Body of pancreas (tissue), 4 donors: ENCODE measurements at regions not wholly inside any gene's neighbourhood (a gene's known extent, or its start where the extent isn't known, plus 50 kb on each side); places are given as distances from the start of the nearest gene placed in this dataset.
"Not testable (repeated sequence)": the region's sequence is repeated elsewhere in the genome, so short reads cannot be mapped to it uniquely, and the experiment has no call there.

Experiments
- ATAC-seq: fragments of 150-250 bp; one replicate; pipeline ENCODE4 v1.9.1; 2016
- DNase-seq, 4 donors: peaks; one replicate each; pipeline ENCODE4 v3.0.0-alpha.2; 2019
- H3K27ac ChIP-seq, 4 donors: fragments of 200-600 bp; sonication (generic); 1 replicate in 3 of 4; 2 replicates in 1 of 4; pipeline versions ENCODE4 v1.5.1 to v1.6.1; 2016 to 2019; ENCODE audit warnings: mild to moderate bottlenecking in 1 of 4, mixed read lengths in 1 of 4, moderate library complexity in 1 of 4
- H3K27me3 ChIP-seq, 2 donors: fragments of 200-600 bp; sonication (generic); one replicate each; pipeline ENCODE4 v1.6.0; 2016; ENCODE audit warnings: mild to moderate bottlenecking in 1 of 2
- H3K36me3 ChIP-seq, 2 donors: fragments of 200-600 bp; sonication (generic); replicated peaks in 1 of 2; 2 replicates each; pipeline ENCODE4 v1.5.1; 2016; ENCODE audit warnings: low read depth in 2 of 2; ENCODE audit not compliant: insufficient read depth in 1 of 2
- H3K4me1 ChIP-seq: fragments of 200-600 bp; sonication (generic); one replicate; pipeline ENCODE4 v1.6.0; 2016
- H3K4me3 ChIP-seq, 2 donors: fragments of 200-600 bp; sonication (generic); 1 replicate in 1 of 2; 2 replicates in 1 of 2; pipeline ENCODE4 v1.5.1; 2016 to 2019
- H3K9me3 ChIP-seq, 3 donors: fragments of 200-600 bp; sonication (generic); 1 replicate in 2 of 3; 2 replicates in 1 of 3; pipeline ENCODE4 v1.5.1; 2016
- CTCF ChIP-seq, 7 experiments: fragments of 450-650 bp in 4 of 7; fragments of 200-600 bp in 3 of 7; sonication (generic) in 3 of 7; IDR thresholded peaks; one replicate each; pipeline ENCODE4 v1.5.1; 2016 to 2019; ENCODE audit warnings: antibody characterized with exemption in 7 of 7
- POLR2A ChIP-seq, 3 donors: fragments of 450-650 bp; IDR thresholded peaks; one replicate each; pipeline ENCODE4 v1.6.1; 2016; ENCODE audit warnings: antibody characterized with exemption in 3 of 3, mild to moderate bottlenecking in 2 of 3
- WGBS, 2 donors: methylation state at CpG; one replicate each; pipeline ENCODE4 v1.1.5; 2017; 5-methylcytosine and 5-hydroxymethylcytosine counted together
- intact Hi-C: fragments of 100-400 bp; cut with DNase I; formaldehyde crosslinking; loops from one replicate; pipeline ENCODE4 v1.15.1; 2023

GRCh38 chr15:22203208-22203607, 122.9 kb downstream of the OR4M2 start:
- ATAC-seq, H3K27ac ChIP-seq, H3K4me1 ChIP-seq, H3K36me3 ChIP-seq, intact Hi-C loops, H3K27me3 ChIP-seq, H3K4me3 ChIP-seq, H3K9me3 ChIP-seq, DNase-seq: not testable (repeated sequence)
- WGBS, 2 donors, result no CpG with 5 or more reads among the region's 5 CpGs

- ATAC-seq, H3K36me3 ChIP-seq, H3K27me3 ChIP-seq, H3K4me3 ChIP-seq, H3K4me1 ChIP-seq, H3K9me3 ChIP-seq, intact Hi-C loops, DNase-seq, H3K27ac ChIP-seq: not testable (repeated sequence)
- WGBS, 2 donors, result no CpG with 5 or more reads among the region's 3 CpGs
Measured at GRCh38 chr15:22209086-22209485, 128.8 kb downstream of the OR4M2 start.

- WGBS, 2 donors, result 53 to 59% methylated on average over 9 to 10 of the region's 10 CpGs
Measured at GRCh38 chr15:22222596-22222995, 142.3 kb downstream of the OR4M2 start.

GRCh38 chr15:22224241-22224671, 143.9 kb downstream of the OR4M2 start:
- no peak for DNase-seq
- Histone ChIP-seq H3K4me3 (no peak overlapping the region), H3K9me3 (no peaks in the 10 kb centered on the region), H3K27ac (no peak overlapping the region), H3K4me1 (no peaks in the 10 kb centered on the region), H3K36me3 (no peaks in the 10 kb centered on the region), H3K27me3 (no peaks in the 10 kb centered on the region)
- intact Hi-C loops, result loop anchor here (10.0 kb wide), 1 partner anchor 1869 kb away; no protein-coding TSS in a partner anchor
- no peak for TF ChIP-seq CTCF (IDR thresholded peaks at IDR 0.05)
- TF ChIP-seq POLR2A (IDR thresholded peaks at IDR 0.05), result no peak
- ATAC-seq, result no peak
- 52 to 71% methylated on average over 9 of the region's 9 CpGs for WGBS, 2 donors

More at GRCh38 chr15:22222596-22222995, 142.3 kb downstream of the OR4M2 start:
- not testable (repeated sequence) for H3K27ac ChIP-seq, H3K36me3 ChIP-seq, H3K27me3 ChIP-seq, ATAC-seq, H3K4me3 ChIP-seq, H3K9me3 ChIP-seq, H3K4me1 ChIP-seq, DNase-seq
- intact Hi-C loops, result loop anchor here (10.0 kb wide), 1 partner anchor 1868 kb away; no protein-coding TSS in a partner anchor

- intact Hi-C loops, result loop anchor here (10.0 kb wide), 1 partner anchor 1870 kb away; no protein-coding TSS in a partner anchor
- not testable (repeated sequence) for H3K4me1 ChIP-seq, DNase-seq
Measured at GRCh38 chr15:22224961-22225360, 144.6 kb downstream of the OR4M2 start.

GRCh38 chr15:22226034-22226790, 145.9 kb downstream of the OR4M2 start:
- intact Hi-C loops, result loop anchor here (10.0 kb wide), 1 partner anchor 1871 kb away; no protein-coding TSS in a partner anchor
- Histone ChIP-seq H3K9me3 (no peaks in the 10 kb centered on the region), H3K27me3 (no peaks in the 10 kb centered on the region), H3K36me3 (no peaks in the 10 kb centered on the region), H3K4me1 (no peaks in the 10 kb centered on the region), H3K27ac (no peak overlapping the region), H3K4me3 (no peak overlapping the region)
- DNase-seq (no peak), ATAC-seq (no peak)
- 43 to 50% methylated on average over 10 to 12 of the region's 12 CpGs for WGBS, 2 donors
- no peak for TF ChIP-seq CTCF (IDR thresholded peaks at IDR 0.05)
- TF ChIP-seq POLR2A (IDR thresholded peaks at IDR 0.05), result no peak

More at GRCh38 chr15:22224961-22225360, 144.6 kb downstream of the OR4M2 start:
- H3K9me3 ChIP-seq, H3K27me3 ChIP-seq, H3K36me3 ChIP-seq, H3K27ac ChIP-seq, ATAC-seq, H3K4me3 ChIP-seq: not testable (repeated sequence)
- WGBS, 2 donors, result 72 to 76% methylated on average over 5 to 7 of the region's 7 CpGs
